Pulmonary artery endothelial cell (primary cell): ENCODE measurements at regions not wholly inside any gene's neighbourhood (a gene's known extent, or its start where the extent isn't known, plus 50 kb on each side); places are given as distances from the start of the nearest gene placed in this dataset.

ENCODE experiments used
- DNase-seq: peaks from one replicate; pipeline ENCODE4 v3.0.0-alpha.2; 2011; ENCODE audit warnings: low read depth, low spot score

- peak; percentile 24 for DNase-seq
These were observed 203.7 kb downstream of the ABHD5 start for GRCh38 chr3:43894176-43895049.

DNA sequence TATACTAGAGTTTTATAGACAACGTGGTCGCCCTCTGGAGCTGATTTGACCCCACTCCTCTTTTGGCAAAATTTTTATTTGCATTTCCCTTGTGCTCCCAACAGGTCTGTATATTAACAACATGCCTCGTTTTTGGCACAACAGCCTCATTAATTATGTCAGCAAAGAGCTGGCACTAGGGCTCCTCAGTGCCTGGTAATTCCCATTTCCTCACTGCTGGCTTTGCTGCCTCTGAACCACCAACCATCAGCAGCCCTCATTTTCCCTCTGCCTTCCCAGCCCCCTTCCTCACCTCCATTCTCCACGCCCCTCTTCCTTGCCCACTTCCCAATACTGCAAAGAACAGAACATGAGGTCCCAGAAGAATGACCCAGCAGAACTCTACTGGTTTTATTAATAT, 204.8 kb downstream of the ABHD5 start:
- no peak for DNase-seq

DNA sequence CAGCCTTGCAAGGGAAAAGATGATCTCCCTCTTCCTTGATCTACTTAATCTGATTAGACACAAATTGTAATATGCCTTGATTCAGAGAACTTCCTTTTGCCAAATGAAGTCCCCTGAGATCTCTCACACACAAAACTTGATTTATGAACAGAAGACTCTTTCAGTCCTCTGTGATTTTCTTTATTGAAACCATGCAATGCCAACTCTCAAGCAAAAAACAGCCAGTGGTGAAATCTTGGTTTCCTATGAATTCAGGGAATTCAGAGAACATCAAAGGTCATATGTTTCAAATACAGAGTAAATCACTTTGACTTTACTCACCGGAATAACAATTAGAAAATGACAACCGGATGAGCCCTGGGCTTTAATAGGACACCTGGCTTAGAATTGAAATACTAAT, 211.7 kb downstream of the ABHD5 start:
- no peak for DNase-seq

DNA sequence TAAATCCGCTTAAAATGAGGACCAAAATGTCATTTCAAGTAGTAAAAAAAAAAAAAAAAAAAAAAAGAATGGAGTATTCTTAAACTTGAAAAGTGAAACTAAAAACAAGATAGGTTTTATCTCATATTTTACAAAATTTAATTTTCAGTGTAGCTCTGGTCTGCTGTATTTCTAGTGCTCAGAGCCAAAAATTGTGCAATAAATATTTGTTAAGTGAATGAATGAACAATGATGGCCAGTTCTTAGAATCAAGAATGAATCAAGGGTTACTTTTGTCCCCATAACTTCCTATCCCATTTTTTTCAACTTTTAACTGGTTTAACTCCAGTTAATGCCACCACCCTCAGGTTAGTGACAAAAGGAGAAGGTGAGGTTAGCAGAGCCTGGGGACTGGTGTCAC, 214.4 kb downstream of the ABHD5 start:
- DNase-seq, result no peak

DNA sequence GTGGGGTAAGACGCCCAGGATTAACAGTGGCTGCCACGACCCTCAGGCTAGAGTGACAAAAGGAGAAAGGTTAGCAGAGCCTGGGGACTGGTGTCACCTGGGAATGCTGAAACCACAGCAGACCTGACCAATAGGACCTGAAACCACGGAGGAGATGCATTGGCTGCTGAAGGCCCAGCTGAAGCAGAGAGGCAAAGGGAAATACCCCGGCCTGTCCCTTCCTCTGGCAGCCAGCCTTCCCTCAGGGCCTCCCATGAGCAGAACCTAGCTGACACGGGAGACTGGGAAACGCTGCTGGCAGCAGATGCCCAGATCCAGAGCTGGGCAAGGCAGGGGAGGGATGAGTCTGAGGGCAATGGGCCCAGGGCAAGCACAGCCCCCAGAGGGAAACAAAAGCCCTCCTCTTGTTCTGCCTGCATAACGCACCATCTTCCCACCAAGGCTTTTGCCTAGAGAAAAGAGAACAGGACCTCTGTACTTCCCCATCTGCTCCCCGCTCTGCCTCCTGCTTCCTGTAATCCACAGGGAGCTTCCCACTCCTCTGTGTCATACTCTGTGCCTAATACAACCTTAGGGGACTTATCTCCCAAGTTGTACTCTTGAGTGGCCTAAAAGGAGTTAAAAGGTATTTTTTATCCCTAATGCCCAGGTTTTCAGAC, 216.2 kb downstream of the ABHD5 start:
- no peak for DNase-seq

DNA sequence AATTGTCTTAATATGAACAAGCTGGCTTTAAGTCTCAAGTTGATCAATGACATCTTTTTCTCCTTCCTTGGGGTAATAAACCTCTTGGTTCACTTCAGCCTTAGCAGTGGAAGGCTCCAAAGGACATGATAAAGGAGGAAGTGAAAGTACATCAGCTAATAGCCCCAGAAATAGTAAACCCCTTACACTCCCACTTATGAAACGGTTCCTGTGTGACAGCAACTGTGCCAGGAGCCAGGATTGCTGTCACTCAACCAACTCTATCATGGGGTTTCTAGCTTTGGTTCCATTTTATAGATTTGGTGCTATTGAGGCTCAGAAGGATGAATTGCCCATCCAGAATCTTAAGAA, 216.7 kb downstream of the ABHD5 start:
- DNase-seq, result no peak

DNA sequence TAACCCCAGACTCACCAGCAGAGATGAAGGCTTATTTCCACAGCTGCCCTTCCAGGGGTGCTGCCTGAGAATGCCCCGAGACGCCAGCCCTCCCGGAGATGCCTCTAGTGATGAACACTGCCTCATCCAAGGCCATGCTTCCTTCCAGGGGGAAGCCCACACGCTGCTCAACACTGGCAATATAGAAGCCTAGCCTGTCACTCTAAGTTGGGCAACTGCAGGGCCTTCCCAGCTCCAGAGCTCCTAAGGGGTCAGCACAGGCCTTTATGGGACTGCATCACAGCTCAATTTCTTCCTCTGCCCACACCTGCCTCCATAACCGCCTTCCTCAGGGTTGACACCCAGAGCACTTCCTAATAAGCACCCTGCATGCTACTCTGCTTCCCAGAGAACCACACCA, 217.7 kb downstream of the ABHD5 start:
- DNase-seq, result no peak

GRCh38 chr3:43909149-43909548, 218.4 kb downstream of the ABHD5 start:
- DNase-seq, result no peak

- no peak for DNase-seq
These were observed 220.0 kb downstream of the ABHD5 start for GRCh38 chr3:43910750-43911149.

DNA sequence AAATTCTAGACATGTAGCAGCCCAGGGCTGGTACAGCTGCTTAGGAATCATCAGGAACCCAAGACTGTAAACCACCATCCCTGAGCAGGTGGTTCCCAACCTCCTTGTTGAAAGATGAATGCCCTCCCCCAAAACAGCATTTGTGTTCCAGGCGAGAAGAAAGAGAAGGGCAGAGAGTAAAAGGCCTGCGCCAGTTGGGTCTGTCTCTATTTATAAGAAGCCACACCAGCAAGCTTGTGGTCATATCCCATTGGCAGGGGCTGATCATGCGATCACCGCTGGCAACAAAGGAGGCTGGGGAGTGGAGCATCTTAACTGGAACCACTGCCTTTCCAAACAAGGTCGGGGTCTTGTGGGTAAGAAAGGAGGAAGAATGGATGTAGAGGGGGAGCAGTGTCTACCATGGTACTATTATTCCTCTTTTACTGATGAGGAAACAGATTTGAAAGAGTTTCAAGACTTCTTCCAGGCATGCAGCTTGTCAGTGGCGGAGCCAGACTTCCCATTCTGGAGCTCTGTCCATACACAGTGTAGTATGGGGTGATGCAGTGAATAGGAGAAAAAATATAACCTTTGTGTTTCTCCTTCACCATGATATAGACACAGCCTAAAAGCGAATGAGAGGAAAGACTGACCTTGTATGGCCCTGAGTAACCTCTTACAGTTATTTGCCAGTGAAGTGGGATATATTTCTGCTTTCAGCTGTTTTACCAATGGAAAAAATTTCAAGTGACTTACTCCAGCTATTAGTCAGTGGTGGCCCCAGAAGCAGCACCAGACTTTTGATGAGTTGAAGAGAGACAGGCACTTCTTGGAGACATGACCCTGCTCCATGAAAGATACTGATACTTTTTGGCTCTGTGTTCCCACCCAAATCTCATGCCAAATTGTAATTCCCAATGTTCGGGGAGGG, 222.6 kb downstream of the ABHD5 start:
- DNase-seq, result no peak

DNA sequence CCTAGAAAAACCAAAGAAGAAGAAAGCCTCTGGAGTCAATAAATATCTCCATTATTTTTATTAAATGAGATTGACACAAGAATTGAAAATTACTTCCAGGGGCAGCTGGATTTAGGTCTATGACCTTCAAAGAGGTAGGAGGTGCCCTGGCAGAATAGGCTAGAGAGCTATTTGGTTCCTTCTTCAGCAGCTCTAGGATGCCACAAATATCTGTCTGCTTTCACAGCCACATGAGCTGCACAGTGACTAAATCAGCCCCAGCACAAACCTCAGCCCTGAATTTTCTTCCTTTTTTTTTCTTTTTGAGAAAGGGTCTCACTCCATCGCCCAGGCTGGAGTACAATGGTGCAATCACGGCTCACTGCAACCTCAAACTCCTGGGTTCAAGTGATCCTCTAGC, 223.5 kb downstream of the ABHD5 start:
- no peak for DNase-seq

DNA sequence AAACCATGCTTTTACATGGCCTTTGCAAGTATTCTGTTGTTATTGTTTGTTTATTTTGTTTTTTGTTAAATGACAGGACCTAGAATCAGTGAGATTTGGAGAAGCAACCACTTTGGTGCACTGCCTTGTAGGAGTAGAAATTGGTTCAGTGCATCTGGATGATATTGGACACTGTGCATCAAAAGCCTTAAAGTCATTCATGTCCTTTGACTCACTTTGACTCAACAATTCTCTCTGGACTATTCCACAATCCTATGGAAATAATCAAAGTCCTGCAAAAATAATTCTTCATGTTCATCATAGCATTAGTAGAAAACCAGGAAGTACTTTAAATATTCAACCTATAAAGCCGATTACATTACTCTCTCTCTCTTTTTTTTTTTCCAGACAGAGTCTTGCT, 224.8 kb downstream of the ABHD5 start:
- no peak for DNase-seq

- no peak for DNase-seq
These were observed 226.6 kb downstream of the ABHD5 start for GRCh38 chr3:43917361-43917760.

GRCh38 chr3:43919029-43919428, 228.3 kb downstream of the ABHD5 start:
- DNase-seq, result no peak

GRCh38 chr3:43921056-43921648, 230.4 kb downstream of the ABHD5 start:
- no peak for DNase-seq

DNA sequence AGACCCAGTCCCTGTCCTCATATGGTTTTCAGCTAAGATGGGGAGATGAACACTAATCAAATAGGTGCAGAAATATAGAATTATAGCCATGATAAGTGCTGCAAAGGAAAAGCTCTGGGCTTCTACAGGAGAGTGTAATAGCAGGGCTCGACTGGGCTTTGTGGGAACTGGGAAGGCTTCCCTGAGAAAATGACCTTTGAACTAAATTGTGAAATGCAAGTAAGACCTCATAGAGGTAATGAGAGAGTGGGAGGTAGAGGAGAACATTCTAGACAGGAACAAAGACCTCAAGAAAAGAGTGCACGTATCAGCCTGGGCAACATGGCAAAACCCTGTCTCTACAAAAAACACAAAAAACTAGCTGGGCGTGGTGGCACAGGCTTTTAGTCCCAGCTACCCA, 231.6 kb downstream of the ABHD5 start:
- no peak for DNase-seq

GRCh38 chr3:43923104-43923882, 232.6 kb downstream of the ABHD5 start:
- DNase-seq, result no peak

- no peak for DNase-seq
These were observed 235.3 kb downstream of the ABHD5 start for GRCh38 chr3:43926055-43926454.

GRCh38 chr3:43932921-43933320, 242.2 kb downstream of the ABHD5 start:
- no peak for DNase-seq

DNA sequence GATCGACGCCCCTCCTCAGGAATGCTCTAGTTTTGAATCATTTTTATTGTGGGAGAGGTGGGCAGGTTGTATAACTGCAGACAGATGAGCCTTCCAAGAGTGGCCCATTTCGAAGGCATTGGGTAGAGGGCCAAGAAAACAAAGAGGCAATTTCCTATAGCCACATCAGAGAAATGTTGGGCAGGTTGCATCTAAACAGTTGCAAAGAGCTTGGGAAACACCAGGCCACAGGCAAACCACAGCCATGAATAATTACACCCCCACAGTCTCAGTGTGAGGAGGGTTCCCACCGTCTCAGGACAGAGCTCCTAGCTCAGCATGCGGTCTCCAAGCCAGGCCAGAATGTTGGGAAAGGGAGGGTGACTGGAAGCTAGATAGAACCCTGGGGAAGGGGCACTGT, 257.3 kb downstream of the ABHD5 start:
- no peak for DNase-seq

DNA sequence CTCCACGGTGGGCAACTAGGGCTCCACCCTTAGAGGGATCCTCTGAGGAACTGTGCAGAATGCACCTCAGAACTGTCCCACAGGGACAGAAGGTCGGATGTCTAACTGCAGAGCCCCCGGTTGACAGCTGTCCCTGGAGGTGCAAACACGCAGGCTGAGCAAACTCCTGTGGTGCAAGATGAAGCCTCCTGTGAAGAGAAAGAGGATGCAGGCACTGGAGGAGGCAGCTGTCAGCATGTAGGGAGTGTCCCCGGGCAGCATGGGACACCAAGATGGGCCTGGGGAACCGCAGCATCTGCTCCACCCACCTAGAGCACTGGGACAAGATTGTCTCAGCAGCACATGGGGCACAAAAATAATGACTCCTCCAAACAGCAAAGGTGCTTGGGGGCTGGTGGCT, 258.9 kb downstream of the ABHD5 start:
- no peak for DNase-seq
